Neuronal stem cell (in vitro differentiated cells): ENCODE measurements at regions not wholly inside any gene's neighbourhood (a gene's known extent, or its start where the extent isn't known, plus 50 kb on each side); places are given as distances from the start of the nearest gene placed in this dataset.
A peak's percentile ranks its signal among the peaks of the same experiment; 100 is the strongest.

Experiments
- DNase-seq: peaks from one replicate; pipeline ENCODE4 v3.0.0-alpha.2; 2013; ENCODE audit warnings: low spot score
- H2AFZ ChIP-seq: one replicate; pipeline ENCODE4 v1.6.1; 2013; ENCODE audit warnings: mild to moderate bottlenecking, low read length, inconsistent platforms
- H2AK5ac ChIP-seq: 2 replicates; pipeline ENCODE4 v1.6.1; 2013; ENCODE audit warnings: low read depth, mild to moderate bottlenecking, inconsistent platforms, low read length, moderate library complexity, mixed read lengths
- H2BK120ac ChIP-seq: 2 replicates; pipeline ENCODE4 v1.6.1; 2013; ENCODE audit warnings: low read depth, mild to moderate bottlenecking, inconsistent platforms, low read length, moderate library complexity, mixed read lengths
- H2BK12ac ChIP-seq: one replicate; pipeline ENCODE4 v1.6.1; 2013; ENCODE audit warnings: low read length, inconsistent platforms
- H2BK15ac ChIP-seq: 2 replicates; pipeline ENCODE4 v1.6.1; 2013; ENCODE audit warnings: mild to moderate bottlenecking, low read length, inconsistent platforms, mixed read lengths
- H2BK5ac ChIP-seq: one replicate; pipeline ENCODE4 v1.6.1; 2013; ENCODE audit warnings: inconsistent platforms, mild to moderate bottlenecking, low read length, moderate library complexity
- H3K14ac ChIP-seq: one replicate; pipeline ENCODE4 v1.6.1; 2013; ENCODE audit warnings: low read length, inconsistent platforms
- H3K18ac ChIP-seq: 2 replicates; pipeline ENCODE4 v1.6.1; 2013; ENCODE audit warnings: low read length, inconsistent platforms
- H3K23ac ChIP-seq: 2 replicates; pipeline ENCODE4 v1.6.1; 2013; ENCODE audit warnings: low read depth, mild to moderate bottlenecking, mixed read lengths, low read length, inconsistent platforms; ENCODE audit not compliant: poor library complexity
- H3K27ac ChIP-seq: replicated peaks from 3 replicates; pipeline ENCODE4 v1.5.1; 2013; ENCODE audit warnings: low read length, inconsistent platforms
- H3K27me3 ChIP-seq, 3 experiments: 2 replicates each; pipeline ENCODE4 v1.6.1; 2013; ENCODE audit warnings: low read length in 3 of 3, mild to moderate bottlenecking in 2 of 3, inconsistent platforms in 1 of 3, low read depth in 1 of 3, mixed read lengths in 1 of 3, moderate library complexity in 1 of 3; ENCODE audit not compliant: control insufficient read depth in 3 of 3, insufficient read depth in 3 of 3
- H3K36me3 ChIP-seq, 2 donors: replicated peaks in 1 of 2; 2 replicates each; pipeline ENCODE4 v1.6.1; 2013; ENCODE audit warnings: low read length in 2 of 2; ENCODE audit not compliant: control insufficient read depth in 2 of 2, insufficient read depth in 2 of 2
- H3K4ac ChIP-seq: 2 replicates; pipeline ENCODE4 v1.6.1; 2013; ENCODE audit warnings: inconsistent platforms, mild to moderate bottlenecking, low read length, moderate library complexity
- H3K4me1 ChIP-seq, 2 donors: 1 replicate in 1 of 2; 2 replicates in 1 of 2; pipeline ENCODE4 v1.6.1; 2013; ENCODE audit warnings: low read length in 2 of 2, low read depth in 1 of 2; ENCODE audit not compliant: control insufficient read depth in 2 of 2, insufficient read depth in 1 of 2
- H3K4me2 ChIP-seq: one replicate; pipeline ENCODE4 v1.6.1; 2013; ENCODE audit warnings: mild to moderate bottlenecking, low read length, inconsistent platforms; ENCODE audit not compliant: insufficient read depth, poor library complexity, severe bottlenecking
- H3K4me3 ChIP-seq, 2 donors: 2 replicates each; pipeline ENCODE4 v1.5.1; 2013; ENCODE audit warnings: low read length in 2 of 2, mild to moderate bottlenecking in 2 of 2, inconsistent platforms in 1 of 2, moderate library complexity in 1 of 2
- H3K79me1 ChIP-seq: one replicate; pipeline ENCODE4 v1.6.1; 2013; ENCODE audit warnings: low read depth, mild to moderate bottlenecking, inconsistent platforms, low read length, moderate library complexity
- H3K9ac ChIP-seq: one replicate; pipeline ENCODE4 v1.6.1; 2013; ENCODE audit warnings: mild to moderate bottlenecking, low read depth, low read length, inconsistent platforms; ENCODE audit not compliant: poor library complexity
- H3K9me3 ChIP-seq, 2 donors: replicated peaks in 1 of 2; 2 replicates each; pipeline versions ENCODE3 to v1.6.1; 2013; ENCODE audit warnings: low read length in 2 of 2, mild to moderate bottlenecking in 2 of 2, inconsistent platforms in 1 of 2, low read depth in 1 of 2, mixed read lengths in 1 of 2, moderate library complexity in 1 of 2; ENCODE audit not compliant: control insufficient read depth in 2 of 2, insufficient read depth in 1 of 2
- H4K8ac ChIP-seq: one replicate; pipeline ENCODE4 v1.6.1; 2013; ENCODE audit warnings: low read depth, mild to moderate bottlenecking, inconsistent platforms, low read length, moderate library complexity
- H4K91ac ChIP-seq: one replicate; pipeline ENCODE4 v1.6.1; 2013; ENCODE audit warnings: low read length, low read depth, mild to moderate bottlenecking, inconsistent platforms; ENCODE audit not compliant: poor library complexity
- WGBS, 2 donors: extraction: QIAGEN DNeasy Blood & Tissue Kit; methylation state at CpG; one replicate each; pipeline ENCODE4 v1.1.7; 2013; ENCODE audit warnings: missing lambda C conversion rate in 2 of 2, mixed read lengths in 1 of 2; ENCODE audit not compliant: insufficient read length in 2 of 2, insufficient replicate concordance in 1 of 2; ENCODE audit errors: extremely low coverage in 2 of 2; 5-methylcytosine and 5-hydroxymethylcytosine counted together

DNA sequence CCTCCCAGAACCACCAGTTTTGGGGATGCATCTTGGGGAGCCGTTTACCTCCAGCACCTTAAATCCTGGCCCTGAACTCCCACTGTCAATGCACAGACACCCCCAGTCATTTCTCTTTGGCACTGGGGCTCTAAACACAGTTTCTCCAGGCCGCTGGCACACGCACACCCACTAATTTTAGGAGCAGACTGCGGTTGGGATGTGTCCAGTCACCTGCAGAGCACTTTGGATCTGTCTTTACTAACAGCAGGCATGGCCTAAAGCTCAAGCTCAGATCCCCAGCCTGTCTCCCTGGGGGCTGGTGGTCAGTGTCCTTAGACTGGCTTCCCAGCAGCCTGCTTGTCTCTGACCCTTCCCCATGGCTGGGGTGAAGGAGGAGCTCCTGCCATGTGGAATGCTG, 49.9 kb downstream of the SYNE3 start:
- Histone ChIP-seq H2BK120ac (no peak overlapping the region), H3K27me3 (peaks cover 0 to 36% (median 5%) of the 10 kb centered on the region in 3 experiments), H4K8ac (no peak overlapping the region), H3K36me3 (no peaks in the 10 kb centered on the region), H3K4me2 (no peak overlapping the region), H3K4ac (no peak overlapping the region), H3K27ac (no peak overlapping the region), H3K4me1 (peaks cover 0 to 4% of the 10 kb centered on the region in 2 donors), H2AFZ (no peak overlapping the region), H4K91ac (no peak overlapping the region), H3K23ac (no peak overlapping the region), H3K79me1 (no peaks in the 10 kb centered on the region), H2BK12ac (no peak overlapping the region), H3K4me3 (no peak overlapping the region), H3K9ac (no peak overlapping the region), H2AK5ac (peak overlapping the region; percentile 5), H2BK5ac (no peak overlapping the region), H3K14ac (no peak overlapping the region), H3K9me3 (peaks cover 0 to 2% of the 10 kb centered on the region in 2 donors), H2BK15ac (no peak overlapping the region), H3K18ac (no peak overlapping the region)
- no CpG with 5 or more reads among the region's 4 CpGs for WGBS, 2 donors
- no peak for DNase-seq

GRCh38 chr14:95465936-95466335, 50.5 kb downstream of the SYNE3 start:
- no peak overlapping the region for H3K27ac ChIP-seq
- H3K27me3 ChIP-seq, result peaks cover 0 to 42% (median 9%) of the 10 kb centered on the region in 3 experiments
- WGBS, 2 donors, result no CpG with 5 or more reads among the region's 15 CpGs
- H3K18ac ChIP-seq, result no peak overlapping the region
- H2BK15ac ChIP-seq, result no peak overlapping the region
- H4K91ac ChIP-seq, result no peak overlapping the region
- DNase-seq, result no peak
- no peaks in the 10 kb centered on the region for H3K79me1 ChIP-seq
- H2BK5ac ChIP-seq, result no peak overlapping the region
- H3K4me2 ChIP-seq, result no peak overlapping the region
- no peak overlapping the region for H2BK120ac ChIP-seq
- no peak overlapping the region for H3K14ac ChIP-seq
- H3K4me1 ChIP-seq, result peaks cover 3 to 6% of the 10 kb centered on the region in 2 donors
- no peak overlapping the region for H3K4me3 ChIP-seq
- H2AFZ ChIP-seq, result no peak overlapping the region
- H3K23ac ChIP-seq, result no peak overlapping the region
- H4K8ac ChIP-seq, result no peak overlapping the region
- H3K4ac ChIP-seq, result no peak overlapping the region
- H2BK12ac ChIP-seq, result no peak overlapping the region
- peak overlapping the region; percentile 33 for H3K9ac ChIP-seq
- peaks cover 0 to 2% of the 10 kb centered on the region in 2 donors for H3K9me3 ChIP-seq
- H3K36me3 ChIP-seq, result no peaks in the 10 kb centered on the region
- peak overlapping the region; percentile 36 for H2AK5ac ChIP-seq

DNA sequence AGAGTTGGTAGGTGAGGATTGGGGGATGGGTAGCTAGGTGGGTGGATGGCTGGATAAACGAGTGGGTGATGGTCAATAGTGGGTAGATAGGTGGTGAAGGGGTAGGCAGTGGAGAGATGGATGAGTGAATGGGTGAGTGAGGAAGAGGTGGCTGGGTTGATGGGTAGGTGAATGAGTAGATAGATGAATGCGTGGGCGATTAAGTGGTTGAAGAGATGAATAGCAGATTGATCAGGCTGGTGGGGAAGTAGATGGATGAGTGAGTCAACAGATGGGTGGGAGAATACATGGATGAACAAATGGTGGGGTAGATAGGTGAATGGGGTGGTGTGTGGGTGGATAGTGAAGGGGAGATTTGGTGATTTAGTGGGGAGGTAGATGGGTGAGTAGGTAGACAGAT, 51.1 kb downstream of the SYNE3 start:
- Histone ChIP-seq H3K18ac (no peak overlapping the region), H2BK120ac (no peak overlapping the region), H3K14ac (no peak overlapping the region), H3K9ac (no peak overlapping the region), H3K4ac (no peak overlapping the region), H2BK5ac (no peak overlapping the region), H3K4me1 (peaks cover 8 to 9% of the 10 kb centered on the region in 2 donors), H2BK15ac (no peak overlapping the region), H3K36me3 (no peaks in the 10 kb centered on the region), H3K27ac (no peak overlapping the region), H3K9me3 (peaks cover 0 to 2% of the 10 kb centered on the region in 2 donors), H3K4me3 (no peak overlapping the region), H2BK12ac (no peak overlapping the region), H3K23ac (no peak overlapping the region), H3K27me3 (peaks cover 0 to 48% (median 11%) of the 10 kb centered on the region in 3 experiments), H4K91ac (no peak overlapping the region), H3K79me1 (no peaks in the 10 kb centered on the region), H2AK5ac (no peak overlapping the region), H3K4me2 (no peak overlapping the region), H4K8ac (no peak overlapping the region), H2AFZ (no peak overlapping the region)
- 100% methylated on average over 2 of the region's 3 CpGs; no CpG with 5 or more reads in 1 of the 2 donors for WGBS, 2 donors
- no peak for DNase-seq

- peaks cover 8 to 9% of the 10 kb centered on the region in 2 donors for H3K4me1 ChIP-seq
- peaks cover 0 to 2% of the 10 kb centered on the region in 2 donors for H3K9me3 ChIP-seq
- H2BK15ac ChIP-seq, result no peak overlapping the region
- H3K4me3 ChIP-seq, result no peak overlapping the region
- DNase-seq, result no peak
- H4K8ac ChIP-seq, result no peak overlapping the region
- H2BK12ac ChIP-seq, result no peak overlapping the region
- no peaks in the 10 kb centered on the region for H3K79me1 ChIP-seq
- no peak overlapping the region for H3K18ac ChIP-seq
- H3K14ac ChIP-seq, result no peak overlapping the region
- no peak overlapping the region for H4K91ac ChIP-seq
- H2BK120ac ChIP-seq, result no peak overlapping the region
- WGBS, 2 donors, result no CpG with 5 or more reads among the region's 4 CpGs
- no peaks in the 10 kb centered on the region for H3K36me3 ChIP-seq
- no peak overlapping the region for H2BK5ac ChIP-seq
- H3K27me3 ChIP-seq, result peaks cover 0 to 56% (median 11%) of the 10 kb centered on the region in 3 experiments
- H3K27ac ChIP-seq, result no peak overlapping the region
- no peak overlapping the region for H3K9ac ChIP-seq
- no peak overlapping the region for H3K23ac ChIP-seq
- no peak overlapping the region for H2AK5ac ChIP-seq
- H2AFZ ChIP-seq, result no peak overlapping the region
- H3K4me2 ChIP-seq, result no peak overlapping the region
- H3K4ac ChIP-seq, result no peak overlapping the region
Observed at GRCh38 chr14:95464514-95464913, 51.9 kb downstream of the SYNE3 start.
